Neural cell (in vitro differentiated cells): ENCODE measurements at regions not wholly inside any gene's neighbourhood (a gene's known extent, or its start where the extent isn't known, plus 50 kb on each side); places are given as distances from the start of the nearest gene placed in this dataset.

Experiments used
- H2AFZ ChIP-seq: fragments of 200-600, 300-800 bp; sonication (generic), shearing (Covaris generic); 2 replicates; pipeline ENCODE4 v1.6.0; 2014; ENCODE audit warnings: low read depth, mild to moderate bottlenecking, antibody characterized with exemption, low read length, moderate library complexity
- H3F3A ChIP-seq: fragments of 200-600 bp; shearing (Covaris generic); 2 replicates; pipeline ENCODE4 v1.6.1; 2016; ENCODE audit warnings: mild to moderate bottlenecking, moderate library complexity, mixed read lengths, antibody characterized with exemption, low read length; ENCODE audit not compliant: insufficient read depth, poor library complexity, severe bottlenecking
- H3K27ac ChIP-seq: fragments of 200-600, 300-800 bp; sonication (generic), shearing (Covaris generic); 2 replicates; pipeline ENCODE4 v1.5.1; 2014; ENCODE audit warnings: mild to moderate bottlenecking, low read length, moderate library complexity
- H3K27me3 ChIP-seq: fragments of 300-800, 200-600 bp; sonication (generic), shearing (Covaris generic); 2 replicates; pipeline ENCODE4 v1.6.0; 2014; ENCODE audit warnings: mild to moderate bottlenecking, low read depth, low read length, moderate library complexity; ENCODE audit not compliant: insufficient read depth
- H3K36me3 ChIP-seq: fragments of 300-800, 200-600 bp; sonication (generic), shearing (Covaris generic); 2 replicates; pipeline ENCODE4 v1.5.1; 2014; ENCODE audit warnings: mild to moderate bottlenecking, antibody characterized with exemption, low read length, moderate library complexity; ENCODE audit not compliant: insufficient read depth
- H3K4me2 ChIP-seq: fragments of 300-800, 200-600 bp; sonication (generic), shearing (Covaris generic); 2 replicates; pipeline ENCODE4 v1.6.0; 2014; ENCODE audit warnings: mild to moderate bottlenecking, low read length
- H3K4me3 ChIP-seq: fragments of 300-800, 200-600 bp; sonication (generic), shearing (Covaris generic); 2 replicates; pipeline ENCODE4 v1.5.1; 2014; ENCODE audit warnings: mild to moderate bottlenecking, low read length, moderate library complexity
- H3K79me2 ChIP-seq: fragments of 200-600 bp; shearing (Covaris generic); replicated peaks from 2 replicates; pipeline ENCODE4 v1.6.0; 2014; ENCODE audit warnings: mild to moderate bottlenecking, low read length, moderate library complexity; ENCODE audit not compliant: insufficient read depth
- H3K9ac ChIP-seq: fragments of 300-800, 200-600 bp; sonication (generic), shearing (Covaris generic); 2 replicates; pipeline ENCODE4 v1.6.1; 2016; ENCODE audit warnings: mild to moderate bottlenecking, low read length, mixed read lengths
- H3K9me2 ChIP-seq: fragments of 200-600 bp; shearing (Covaris generic); 2 replicates; pipeline ENCODE4 v1.6.1; 2016; ENCODE audit warnings: mild to moderate bottlenecking, low read length, mixed read lengths; ENCODE audit not compliant: insufficient read depth
- H3K9me3 ChIP-seq: fragments of 200-600, 300-800 bp; sonication (generic), shearing (Covaris generic); 2 replicates; pipeline ENCODE4 v1.6.1; 2016; ENCODE audit warnings: mild to moderate bottlenecking, mixed run types, low read length, moderate library complexity, mixed read lengths
- H4K20me1 ChIP-seq: fragments of 200-600 bp; shearing (Covaris generic); 2 replicates; pipeline ENCODE4 v1.6.1; 2016; ENCODE audit warnings: mild to moderate bottlenecking, mixed run types; ENCODE audit not compliant: insufficient read depth
- CTCF ChIP-seq: fragments of 450-650 bp; IDR thresholded peaks from 2 replicates; pipeline ENCODE4 v1.5.1; 2014; ENCODE audit warnings: antibody characterized with exemption, mild to moderate bottlenecking, moderate library complexity; ENCODE audit not compliant: poor library complexity, severe bottlenecking
- EP300 ChIP-seq: fragments of 450-650 bp; conservative IDR thresholded peaks from 2 replicates; pipeline ENCODE4 v1.6.1; 2014; ENCODE audit warnings: antibody characterized with exemption, mild to moderate bottlenecking, moderate library complexity; ENCODE audit not compliant: poor library complexity, severe bottlenecking
- EZH2 ChIP-seq: fragments of 200-600, 300-800 bp; shearing (Covaris generic), sonication (generic); IDR thresholded peaks from 2 replicates; pipeline ENCODE4 v1.6.1; 2014; ENCODE audit warnings: antibody characterized with exemption, low read length, borderline replicate concordance, mild to moderate bottlenecking; ENCODE audit not compliant: insufficient read depth, poor library complexity, severe bottlenecking
- MXI1 ChIP-seq: fragments of 450-650 bp; conservative IDR thresholded peaks from 2 replicates; pipeline ENCODE4 v1.6.1; 2014; ENCODE audit warnings: antibody characterized with exemption, mild to moderate bottlenecking; ENCODE audit not compliant: poor library complexity, severe bottlenecking
- POLR2AphosphoS5 ChIP-seq: IDR thresholded peaks from 2 replicates; pipeline ENCODE4 v1.6.1; 2012
- RAD21 ChIP-seq: fragments of 450-650 bp; conservative IDR thresholded peaks from 2 replicates; pipeline ENCODE4 v1.6.1; 2014; ENCODE audit warnings: antibody characterized with exemption, mild to moderate bottlenecking, moderate library complexity
- REST ChIP-seq: IDR thresholded peaks from 2 replicates; pipeline ENCODE4 v1.6.1; 2012; ENCODE audit warnings: borderline replicate concordance
- SMC3 ChIP-seq: fragments of 450-650 bp; conservative IDR thresholded peaks from 2 replicates; pipeline ENCODE4 v1.6.1; 2014; ENCODE audit warnings: antibody characterized with exemption, mild to moderate bottlenecking, moderate library complexity; ENCODE audit not compliant: poor library complexity
- TAF1 ChIP-seq: IDR thresholded peaks from 2 replicates; pipeline ENCODE4 v1.6.1; 2012; ENCODE audit warnings: low read depth

GRCh38 chr9:88775037-88775471 is 216.2 kb upstream of the S1PR3 start:
- no peaks in the 10 kb centered on the region for H3K27me3 ChIP-seq
- H3K79me2 ChIP-seq = no peaks in the 10 kb centered on the region
- TF ChIP-seq RAD21 = no peak
- TF ChIP-seq REST = no peak
- TF ChIP-seq MXI1 = no peak
- no peak for TF ChIP-seq CTCF
- no peak for TF ChIP-seq POLR2AphosphoS5
- TF ChIP-seq TAF1 = no peak
- no peak for TF ChIP-seq SMC3
- no peak for TF ChIP-seq EP300
- no peak for TF ChIP-seq EZH2
- no peaks in the 10 kb centered on the region for H3K9me3 ChIP-seq
- no peaks in the 10 kb centered on the region for H3F3A ChIP-seq
- H3K9me2 ChIP-seq = no peaks in the 10 kb centered on the region
- H3K36me3 ChIP-seq = no peaks in the 10 kb centered on the region
- H3K27ac ChIP-seq = no peak overlapping the region
- H2AFZ ChIP-seq = no peak overlapping the region
- H3K4me3 ChIP-seq = no peak overlapping the region
- no peak overlapping the region for H3K9ac ChIP-seq
- no peaks in the 10 kb centered on the region for H4K20me1 ChIP-seq
- H3K4me2 ChIP-seq = no peak overlapping the region

GRCh38 chr9:88775559-88775958 is 215.7 kb upstream of the S1PR3 start:
- no peaks in the 10 kb centered on the region for H3K9me3 ChIP-seq
- no peaks in the 10 kb centered on the region for H3K36me3 ChIP-seq
- no peaks in the 10 kb centered on the region for H3K9me2 ChIP-seq
- H3K9ac ChIP-seq = no peak overlapping the region
- H2AFZ ChIP-seq = no peak overlapping the region
- TF ChIP-seq RAD21 (no peak), EZH2 (no peak), MXI1 (no peak), REST (no peak), EP300 (no peak), TAF1 (no peak), CTCF (no peak), SMC3 (no peak), POLR2AphosphoS5 (no peak)
- H3K27ac ChIP-seq = no peak overlapping the region
- H3K27me3 ChIP-seq = no peaks in the 10 kb centered on the region
- no peak overlapping the region for H3K4me3 ChIP-seq
- no peaks in the 10 kb centered on the region for H3K79me2 ChIP-seq
- no peaks in the 10 kb centered on the region for H4K20me1 ChIP-seq
- H3F3A ChIP-seq = no peaks in the 10 kb centered on the region
- no peak overlapping the region for H3K4me2 ChIP-seq
